H9 (cell line): ENCODE measurements at regions not wholly inside any gene's neighbourhood (a gene's known extent, or its start where the extent isn't known, plus 50 kb on each side); places are given as distances from the start of the nearest gene placed in this dataset.

Experiments
- DNase-seq: peaks from one replicate; pipeline ENCODE4 v3.0.0-alpha.2; 2017
- H2AFZ ChIP-seq: one replicate; pipeline ENCODE4 v1.6.1; 2013; ENCODE audit warnings: mild to moderate bottlenecking, low read length, control low read depth, moderate library complexity
- H2AK5ac ChIP-seq: 2 replicates; pipeline ENCODE4 v1.6.1; 2013; ENCODE audit warnings: low read length, control low read depth, mixed read lengths; ENCODE audit not compliant: insufficient read length
- H2BK120ac ChIP-seq: one replicate; pipeline ENCODE4 v1.6.1; 2013; ENCODE audit warnings: low read depth, mild to moderate bottlenecking, low read length, control low read depth, inconsistent platforms; ENCODE audit not compliant: poor library complexity, severe bottlenecking
- H2BK12ac ChIP-seq: 2 replicates; pipeline ENCODE4 v1.6.1; 2013; ENCODE audit warnings: low read length, control low read depth, mixed read lengths, low read depth; ENCODE audit not compliant: insufficient read length
- H2BK15ac ChIP-seq: 2 replicates; pipeline ENCODE4 v1.6.1; 2013; ENCODE audit warnings: low read depth, low read length, control low read depth
- H2BK20ac ChIP-seq: one replicate; pipeline ENCODE4 v1.6.1; 2013; ENCODE audit warnings: low read depth, mild to moderate bottlenecking, low read length, control low read depth, inconsistent platforms; ENCODE audit not compliant: poor library complexity, severe bottlenecking
- H2BK5ac ChIP-seq: 2 replicates; pipeline ENCODE4 v1.6.1; 2013; ENCODE audit warnings: low read length, control low read depth, mixed read lengths; ENCODE audit not compliant: insufficient read length
- H3K14ac ChIP-seq: 2 replicates; pipeline ENCODE4 v1.6.1; 2013; ENCODE audit warnings: low read length, control low read depth; ENCODE audit not compliant: insufficient read depth
- H3K18ac ChIP-seq: 2 replicates; pipeline ENCODE4 v1.6.1; 2013; ENCODE audit warnings: low read depth, mild to moderate bottlenecking, mixed read lengths, low read length, control low read depth; ENCODE audit not compliant: insufficient read length
- H3K23ac ChIP-seq: 2 replicates; pipeline ENCODE4 v1.6.1; 2013; ENCODE audit warnings: low read length, control low read depth, mixed read lengths, low read depth; ENCODE audit not compliant: insufficient read length
- H3K23me2 ChIP-seq: 2 replicates; pipeline ENCODE4 v1.6.1; 2013; ENCODE audit warnings: low read depth, mild to moderate bottlenecking, mixed read lengths, low read length, control low read depth; ENCODE audit not compliant: insufficient read length, poor library complexity, severe bottlenecking
- H3K27ac ChIP-seq: 2 replicates; pipeline ENCODE4 v1.5.1; 2013; ENCODE audit warnings: low read length, control low read depth, mixed read lengths, low read depth; ENCODE audit not compliant: insufficient read length
- H3K27me3 ChIP-seq: 2 replicates; pipeline ENCODE4 v1.6.1; 2013; ENCODE audit warnings: low read length, control low read depth, inconsistent platforms; ENCODE audit not compliant: insufficient read depth
- H3K4ac ChIP-seq: 2 replicates; pipeline ENCODE4 v1.6.1; 2013; ENCODE audit warnings: low read depth, mild to moderate bottlenecking, control low read depth, inconsistent platforms, low read length, moderate library complexity
- H3K4me1 ChIP-seq: 2 replicates; pipeline ENCODE4 v1.6.1; 2013; ENCODE audit warnings: low read length, control low read depth, inconsistent platforms; ENCODE audit not compliant: insufficient read depth
- H3K4me2 ChIP-seq: 2 replicates; pipeline ENCODE4 v1.6.1; 2013; ENCODE audit warnings: low read length, control low read depth, mixed read lengths; ENCODE audit not compliant: insufficient read length, insufficient read depth
- H3K56ac ChIP-seq: 2 replicates; pipeline ENCODE4 v1.6.1; 2013; ENCODE audit warnings: low read depth, mild to moderate bottlenecking, mixed read lengths, low read length, control low read depth; ENCODE audit not compliant: insufficient read length
- H3K79me1 ChIP-seq: 2 replicates; pipeline ENCODE4 v1.6.1; 2013; ENCODE audit warnings: low read depth, mild to moderate bottlenecking, moderate library complexity, low read length, control low read depth, inconsistent platforms; ENCODE audit not compliant: insufficient read depth, poor library complexity, severe bottlenecking
- H3K79me2 ChIP-seq: 2 replicates; pipeline ENCODE4 v1.6.1; 2013; ENCODE audit warnings: low read length, control low read depth, inconsistent platforms; ENCODE audit not compliant: insufficient read depth
- H3K9ac ChIP-seq: 2 replicates; pipeline ENCODE4 v1.6.1; 2013; ENCODE audit warnings: low read length, control low read depth, mixed read lengths; ENCODE audit not compliant: insufficient read length; ENCODE audit errors: extremely low read depth
- H3K9me3 ChIP-seq: one replicate; pipeline ENCODE4 v1.6.1; 2013; ENCODE audit warnings: low read depth, low read length, inconsistent platforms; ENCODE audit not compliant: control insufficient read depth
- H3T11ph ChIP-seq: one replicate; pipeline ENCODE4 v1.6.1; 2013; ENCODE audit warnings: mild to moderate bottlenecking, low read length, control low read depth, inconsistent platforms
- H4K20me1 ChIP-seq: one replicate; pipeline ENCODE4 v1.6.1; 2013; ENCODE audit not compliant: control insufficient read depth, insufficient read length, insufficient read depth
- H4K5ac ChIP-seq: 2 replicates; pipeline ENCODE4 v1.6.1; 2013; ENCODE audit warnings: low read depth, mild to moderate bottlenecking, mixed read lengths, low read length, control low read depth; ENCODE audit not compliant: insufficient read length
- H4K8ac ChIP-seq: replicated peaks from 2 replicates; pipeline ENCODE4 v1.6.1; 2013; ENCODE audit warnings: low read length, control low read depth, mixed read lengths, low read depth; ENCODE audit not compliant: insufficient read length
- H4K91ac ChIP-seq: 2 replicates; pipeline ENCODE4 v1.6.1; 2013; ENCODE audit warnings: low read depth, mild to moderate bottlenecking, moderate library complexity, mixed read lengths, low read length, control low read depth; ENCODE audit not compliant: insufficient read length
- H3K27ac Mint-ChIP-seq, 3 experiments: 2 replicates in 2 of 3; 3 replicates in 1 of 3; pipeline ENCODE4 v1.8.0; 2020 to 2021; ENCODE audit warnings: mixed read lengths in 3 of 3, mild to moderate bottlenecking in 1 of 3, moderate library complexity in 1 of 3
- H3K27me3 Mint-ChIP-seq: 2 replicates; pipeline ENCODE4 v1.8.0; 2021; ENCODE audit warnings: low read depth, mild to moderate bottlenecking, moderate library complexity, mixed read lengths
- H3K36me3 Mint-ChIP-seq, 3 experiments: 2 replicates in 2 of 3; 3 replicates in 1 of 3; pipeline ENCODE4 v1.8.0; 2020 to 2021; ENCODE audit warnings: low read depth in 3 of 3, mixed read lengths in 3 of 3; ENCODE audit not compliant: insufficient read depth in 1 of 3
- H3K4me1 Mint-ChIP-seq, 2 experiments: 2 replicates each; pipeline ENCODE4 v1.8.0; 2020; ENCODE audit warnings: mixed read lengths in 2 of 2
- H3K4me3 Mint-ChIP-seq, 2 experiments: 2 replicates in 1 of 2; 3 replicates in 1 of 2; pipeline ENCODE4 v1.8.0; 2020 to 2021; ENCODE audit warnings: mild to moderate bottlenecking in 2 of 2, mixed read lengths in 2 of 2, moderate library complexity in 1 of 2
- H3K9me3 Mint-ChIP-seq, 2 experiments: 2 replicates in 1 of 2; 3 replicates in 1 of 2; pipeline ENCODE4 v1.8.0; 2020; ENCODE audit warnings: mild to moderate bottlenecking in 2 of 2, mixed read lengths in 2 of 2, moderate library complexity in 1 of 2
- WGBS: extraction: QIAGEN DNeasy Blood & Tissue Kit; methylation state at CpG from one replicate; pipeline ENCODE4 v1.1.7; 2013; ENCODE audit warnings: missing lambda C conversion rate, low lambda C conversion rate, mixed read lengths; ENCODE audit not compliant: insufficient read length; ENCODE audit errors: extremely low coverage; 5-methylcytosine and 5-hydroxymethylcytosine counted together
- TF ChIP-seq, protein P1 (sequence below): fragments of 200-600 bp; sonication (generic); conservative IDR thresholded peaks from 3 replicates; pipeline ENCODE4 v1.8.0; 2021; ENCODE audit warnings: antibody characterized with exemption, mild to moderate bottlenecking

DNA sequence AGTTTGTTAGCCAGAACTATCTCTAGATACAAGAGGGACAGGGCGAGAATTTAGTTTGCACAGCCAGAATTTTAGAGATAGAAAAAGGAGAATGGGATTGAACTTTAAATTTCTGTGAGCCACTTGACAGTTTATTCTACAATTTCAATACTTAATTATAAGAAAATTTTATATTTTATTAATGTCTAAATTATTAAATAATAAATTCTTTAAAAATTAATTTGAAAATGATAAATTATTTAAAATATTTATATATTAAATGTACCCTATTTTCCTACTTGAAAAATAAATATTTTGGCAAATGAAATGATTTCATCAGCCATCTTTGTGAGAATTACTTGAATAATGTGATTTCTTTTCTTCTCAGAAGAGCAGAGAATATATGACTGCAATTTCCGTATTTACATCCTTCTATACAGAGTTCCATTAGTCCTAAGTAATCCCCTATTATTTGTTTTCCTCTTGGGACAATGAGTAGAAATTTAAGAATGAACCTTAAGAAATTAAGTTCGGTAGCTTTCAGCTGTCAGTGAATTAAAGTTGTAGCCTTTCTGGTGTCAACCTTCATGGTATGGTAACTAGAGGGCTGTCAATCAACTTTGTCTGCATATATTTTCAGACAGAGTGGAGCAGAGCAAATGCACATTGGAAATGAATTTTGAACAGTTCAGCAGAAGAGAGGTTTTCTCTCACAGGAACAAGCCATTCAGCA, 763.9 kb downstream of the PCDH18 start:
- no peak overlapping the region for H3K4me3 Mint-ChIP-seq
- H3K79me2 ChIP-seq: no peaks in the 10 kb centered on the region
- H3K9ac ChIP-seq: no peak overlapping the region
- no peak overlapping the region for H3K23ac ChIP-seq
- H3K18ac ChIP-seq: no peak overlapping the region
- no peak overlapping the region for H2BK15ac ChIP-seq
- peaks cover 0 to 7% (median 0%) of the 10 kb centered on the region in 3 experiments; a peak in 3 of 7 replicates for H3K36me3 Mint-ChIP-seq
- no peaks in the 10 kb centered on the region for H3K23me2 ChIP-seq
- H4K5ac ChIP-seq: no peak overlapping the region
- no peak overlapping the region for H2BK120ac ChIP-seq
- H3K56ac ChIP-seq: no peak overlapping the region
- H3K79me1 ChIP-seq: no peaks in the 10 kb centered on the region
- peaks cover 0 to 2% of the 10 kb centered on the region in 2 experiments; a peak in 3 of 5 replicates for H3K9me3 Mint-ChIP-seq
- TF ChIP-seq, protein P1, sequence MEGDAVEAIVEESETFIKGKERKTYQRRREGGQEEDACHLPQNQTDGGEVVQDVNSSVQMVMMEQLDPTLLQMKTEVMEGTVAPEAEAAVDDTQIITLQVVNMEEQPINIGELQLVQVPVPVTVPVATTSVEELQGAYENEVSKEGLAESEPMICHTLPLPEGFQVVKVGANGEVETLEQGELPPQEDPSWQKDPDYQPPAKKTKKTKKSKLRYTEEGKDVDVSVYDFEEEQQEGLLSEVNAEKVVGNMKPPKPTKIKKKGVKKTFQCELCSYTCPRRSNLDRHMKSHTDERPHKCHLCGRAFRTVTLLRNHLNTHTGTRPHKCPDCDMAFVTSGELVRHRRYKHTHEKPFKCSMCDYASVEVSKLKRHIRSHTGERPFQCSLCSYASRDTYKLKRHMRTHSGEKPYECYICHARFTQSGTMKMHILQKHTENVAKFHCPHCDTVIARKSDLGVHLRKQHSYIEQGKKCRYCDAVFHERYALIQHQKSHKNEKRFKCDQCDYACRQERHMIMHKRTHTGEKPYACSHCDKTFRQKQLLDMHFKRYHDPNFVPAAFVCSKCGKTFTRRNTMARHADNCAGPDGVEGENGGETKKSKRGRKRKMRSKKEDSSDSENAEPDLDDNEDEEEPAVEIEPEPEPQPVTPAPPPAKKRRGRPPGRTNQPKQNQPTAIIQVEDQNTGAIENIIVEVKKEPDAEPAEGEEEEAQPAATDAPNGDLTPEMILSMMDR: no peak
- H4K20me1 ChIP-seq: no peaks in the 10 kb centered on the region
- H4K91ac ChIP-seq: no peak overlapping the region
- H2BK20ac ChIP-seq: no peak overlapping the region
- H2AK5ac ChIP-seq: no peak overlapping the region
- peaks cover 6% of the 10 kb centered on the region in 2 experiments for H3K4me1 Mint-ChIP-seq
- no peaks in the 10 kb centered on the region for H3K27me3 ChIP-seq
- no peak overlapping the region for H4K8ac ChIP-seq
- no peak for DNase-seq
- H3K27ac Mint-ChIP-seq: no peak overlapping the region
- no peak overlapping the region for H3K4me2 ChIP-seq
- no peak overlapping the region for H2BK5ac ChIP-seq
- H3K14ac ChIP-seq: no peak overlapping the region
- H3K27ac ChIP-seq: no peak overlapping the region
- peaks cover 3% of the 10 kb centered on the region; the same call in 1 of the 2 replicates for H3K4me1 ChIP-seq
- no peak overlapping the region for H2AFZ ChIP-seq
- no peak overlapping the region for H2BK12ac ChIP-seq
- WGBS: no CpG with 5 or more reads among the region's 3 CpGs
- H3T11ph ChIP-seq: no peak overlapping the region
- H3K9me3 ChIP-seq: no peaks in the 10 kb centered on the region
- no peak overlapping the region for H3K4ac ChIP-seq
- H3K27me3 Mint-ChIP-seq: no peaks in the 10 kb centered on the region
